ENCODE measurements at regions not wholly inside any gene's neighbourhood (a gene's known extent, or its start where the extent isn't known, plus 50 kb on each side); places are given as distances from the start of the nearest gene placed in this dataset.

DNA sequence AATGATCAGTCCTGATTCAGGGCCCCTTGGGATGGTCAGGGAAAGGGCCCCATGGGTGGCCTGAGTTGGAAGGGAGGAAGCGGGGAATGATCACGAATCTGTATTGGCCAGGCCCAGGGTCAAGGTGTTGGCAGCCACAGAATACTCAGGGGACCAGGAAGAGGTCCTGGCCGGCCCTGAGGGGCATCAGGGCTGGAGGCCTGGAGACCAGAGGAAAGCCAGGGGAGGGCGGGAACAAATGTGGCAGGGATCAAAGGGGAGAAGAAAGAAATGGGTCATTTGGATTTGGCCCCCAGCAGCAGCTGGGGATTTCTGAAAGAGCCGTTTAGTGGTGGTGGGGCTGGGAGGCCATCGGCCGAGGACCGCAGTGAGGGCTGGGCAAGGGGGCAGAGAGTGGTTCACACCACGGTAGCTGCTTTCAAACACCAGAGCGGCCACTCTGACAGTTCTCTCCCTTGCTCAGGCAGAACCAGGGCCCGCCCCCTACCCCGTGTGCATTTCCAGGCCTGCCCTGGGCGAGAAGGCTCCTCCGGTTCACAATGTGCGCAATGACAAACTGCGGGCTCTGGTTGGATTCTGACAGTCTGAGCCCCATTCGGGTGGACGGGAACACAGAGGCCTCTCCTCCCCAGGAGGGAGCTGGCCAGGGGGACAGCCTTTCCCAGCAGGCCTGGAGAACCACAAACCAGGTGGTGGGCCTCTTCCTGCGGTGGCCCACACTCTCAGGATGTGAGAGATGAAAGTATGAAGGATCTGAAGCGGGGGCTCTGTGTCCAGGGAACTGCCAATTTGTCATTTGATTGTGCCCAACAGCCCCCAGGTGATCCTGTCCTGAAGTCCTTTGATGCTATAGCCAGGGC is 220.3 kb upstream of the IER5L start:
- TF ChIP-seq, protein P1, sequence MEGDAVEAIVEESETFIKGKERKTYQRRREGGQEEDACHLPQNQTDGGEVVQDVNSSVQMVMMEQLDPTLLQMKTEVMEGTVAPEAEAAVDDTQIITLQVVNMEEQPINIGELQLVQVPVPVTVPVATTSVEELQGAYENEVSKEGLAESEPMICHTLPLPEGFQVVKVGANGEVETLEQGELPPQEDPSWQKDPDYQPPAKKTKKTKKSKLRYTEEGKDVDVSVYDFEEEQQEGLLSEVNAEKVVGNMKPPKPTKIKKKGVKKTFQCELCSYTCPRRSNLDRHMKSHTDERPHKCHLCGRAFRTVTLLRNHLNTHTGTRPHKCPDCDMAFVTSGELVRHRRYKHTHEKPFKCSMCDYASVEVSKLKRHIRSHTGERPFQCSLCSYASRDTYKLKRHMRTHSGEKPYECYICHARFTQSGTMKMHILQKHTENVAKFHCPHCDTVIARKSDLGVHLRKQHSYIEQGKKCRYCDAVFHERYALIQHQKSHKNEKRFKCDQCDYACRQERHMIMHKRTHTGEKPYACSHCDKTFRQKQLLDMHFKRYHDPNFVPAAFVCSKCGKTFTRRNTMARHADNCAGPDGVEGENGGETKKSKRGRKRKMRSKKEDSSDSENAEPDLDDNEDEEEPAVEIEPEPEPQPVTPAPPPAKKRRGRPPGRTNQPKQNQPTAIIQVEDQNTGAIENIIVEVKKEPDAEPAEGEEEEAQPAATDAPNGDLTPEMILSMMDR (conservative IDR thresholded peaks at IDR 0.05; ENCODE audit: low read length), result no peak
- H3K4me3 ChIP-seq (ENCODE audit: low read length), result no peak overlapping the region
- no peak for DNase-seq (ENCODE audit: low read depth)

DNA sequence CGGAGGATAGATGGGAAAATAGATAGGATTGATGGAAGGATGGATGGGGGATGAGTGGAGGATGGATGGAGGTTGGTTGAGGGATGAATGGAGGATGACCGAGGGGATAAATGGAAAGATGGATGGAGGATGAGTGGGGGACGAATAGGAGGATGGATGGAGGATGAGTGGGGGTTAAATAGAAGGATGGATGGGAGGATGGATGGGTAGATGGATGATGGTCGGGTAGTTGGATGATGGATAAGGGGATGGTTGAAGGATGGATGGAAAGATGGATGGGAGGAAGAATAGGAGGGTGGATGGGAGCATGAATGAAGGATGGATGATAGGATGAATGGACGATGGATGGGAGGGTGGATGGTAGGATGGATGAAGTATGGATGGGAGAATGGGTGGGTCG is 219.3 kb upstream of the IER5L start:
- no peak overlapping the region for H3K4me3 ChIP-seq (ENCODE audit: low read length)
- no peak for DNase-seq (ENCODE audit: low read depth)
- TF ChIP-seq, protein P1 (conservative IDR thresholded peaks at IDR 0.05; ENCODE audit: low read length), result no peak

DNA sequence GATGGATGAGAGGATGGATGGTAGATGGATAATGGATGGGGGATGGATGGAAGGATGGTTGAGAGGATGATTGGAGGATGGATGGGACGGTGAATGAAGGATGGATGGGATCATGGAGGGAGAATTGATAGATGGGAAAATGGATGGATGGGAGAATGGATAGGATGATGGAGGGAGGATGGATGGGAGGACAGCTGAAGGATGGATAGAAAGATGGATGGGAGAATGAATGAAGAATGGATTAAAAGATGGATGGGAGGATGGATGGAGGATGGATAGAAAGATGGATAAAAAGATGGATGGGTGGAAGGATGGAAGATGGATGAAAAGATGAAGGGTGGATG is 218.3 kb upstream of the IER5L start:
- no peak overlapping the region for H3K4me3 ChIP-seq (ENCODE audit: low read length)
- TF ChIP-seq, protein P1 (conservative IDR thresholded peaks at IDR 0.05; ENCODE audit: low read length), result no peak
- DNase-seq (ENCODE audit: low read depth), result no peak

DNA sequence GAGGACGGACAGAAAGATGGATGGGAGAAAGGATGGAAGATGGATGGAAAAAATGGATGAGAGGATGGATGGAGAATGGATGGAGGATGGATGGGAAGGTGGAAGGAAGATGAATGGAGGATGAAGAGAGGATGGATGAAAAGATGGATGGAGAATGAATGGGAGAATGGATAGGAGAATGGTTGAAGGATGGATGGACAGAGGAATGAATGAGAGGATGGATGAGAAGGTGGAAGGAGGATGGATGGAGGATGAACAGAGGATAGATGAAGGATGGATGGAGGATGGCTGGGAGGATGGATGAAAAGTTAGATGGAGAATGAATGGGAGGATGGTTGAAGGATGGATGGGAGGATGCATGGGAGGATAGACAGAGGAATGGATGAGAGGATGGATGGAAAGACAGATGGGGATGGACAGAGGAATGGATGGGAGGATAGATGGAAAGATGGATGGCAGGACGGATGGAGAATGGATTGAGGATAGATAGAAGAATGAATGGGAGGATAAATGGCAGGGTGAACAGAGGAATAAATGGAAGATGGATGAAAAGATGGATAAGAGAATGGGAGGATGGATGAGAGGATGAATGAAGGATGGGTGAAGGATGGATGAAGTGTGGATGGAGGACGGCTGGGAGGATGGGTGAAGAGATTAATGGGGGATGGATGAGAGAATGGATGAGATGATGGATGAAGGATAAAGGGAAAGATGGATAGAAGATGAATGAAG is 217.7 kb upstream of the IER5L start:
- H3K4me3 ChIP-seq (ENCODE audit: low read length), result no peak overlapping the region
- TF ChIP-seq, protein P1 (conservative IDR thresholded peaks at IDR 0.05; ENCODE audit: low read length), result no peak
- no peak for DNase-seq (ENCODE audit: low read depth)

DNA sequence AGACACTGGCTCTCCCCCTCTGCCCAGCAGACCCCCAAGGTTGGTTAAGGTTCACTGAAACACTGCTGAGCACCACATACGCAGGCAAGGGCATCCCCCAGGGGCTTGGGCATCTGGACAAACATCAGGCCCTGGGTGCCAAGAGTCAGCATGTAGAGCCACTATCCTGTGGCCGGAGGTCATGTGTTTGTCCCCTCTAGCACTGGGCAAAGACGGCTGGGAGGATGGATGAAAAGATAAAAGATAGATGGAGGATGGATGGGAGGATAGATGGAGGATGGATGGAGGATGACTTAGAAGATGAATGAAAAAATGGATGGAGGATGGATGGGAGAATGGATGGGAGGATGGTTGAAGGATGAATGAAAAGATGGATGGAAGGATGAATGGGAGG is 216.8 kb upstream of the IER5L start:
- TF ChIP-seq, protein P1 (conservative IDR thresholded peaks at IDR 0.05; ENCODE audit: low read length), result no peak
- DNase-seq (ENCODE audit: low read depth), result no peak
- H3K4me3 ChIP-seq (ENCODE audit: low read length), result no peak overlapping the region

DNA sequence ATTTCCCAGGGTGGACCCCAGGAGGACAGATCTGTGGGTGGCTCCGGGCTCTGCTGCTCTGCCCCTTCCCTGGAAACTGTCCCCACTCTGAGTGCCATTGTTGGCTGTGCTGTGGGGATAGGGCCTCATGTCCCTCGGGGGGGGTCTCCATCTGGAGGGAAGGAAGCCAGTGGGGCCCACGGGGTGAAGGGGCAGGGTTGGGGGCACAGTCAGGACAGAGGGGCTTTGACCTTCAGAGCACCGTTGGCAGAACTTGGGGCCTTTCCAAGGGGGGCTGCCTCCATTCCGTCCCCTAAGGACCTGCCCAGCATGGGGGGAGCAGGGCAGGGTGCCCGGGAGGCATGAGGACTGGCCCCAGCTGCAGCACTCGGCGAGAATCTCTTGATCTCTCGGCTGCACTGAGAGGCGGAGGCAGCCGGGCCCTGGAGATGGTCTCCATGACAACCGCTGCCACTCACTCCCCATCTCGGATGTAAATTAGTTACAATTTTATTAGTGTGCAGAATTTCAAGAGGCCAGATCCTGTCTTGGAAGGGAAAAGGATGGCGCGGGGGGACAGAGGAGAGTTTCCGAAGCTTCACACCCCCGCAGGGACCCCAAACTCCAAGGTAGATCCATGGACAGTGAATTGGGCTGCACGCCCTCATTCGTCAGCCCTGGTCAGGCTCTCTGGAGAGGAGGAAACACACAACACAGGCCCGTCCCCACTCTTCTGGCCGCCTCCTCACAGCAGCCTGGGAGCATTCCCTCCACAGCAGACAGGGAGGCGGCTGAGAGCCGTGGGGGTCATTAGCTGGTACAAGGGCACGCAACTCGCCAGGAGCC is 216.2 kb upstream of the IER5L start:
- TF ChIP-seq, protein P1 (conservative IDR thresholded peaks at IDR 0.05; ENCODE audit: low read length), result no peak
- no peak for DNase-seq (ENCODE audit: low read depth)
- H3K4me3 ChIP-seq (ENCODE audit: low read length), result no peak overlapping the region
